Lung (tissue), 11 donors: ENCODE measurements at regions not wholly inside any gene's neighbourhood (a gene's known extent, or its start where the extent isn't known, plus 50 kb on each side); places are given as distances from the start of the nearest gene placed in this dataset.

Experiments
- ATAC-seq: fragments of 200-7000 bp; cut with Tn5 transposase; one replicate; pipeline ENCODE4 v1.9.1; 2020; ENCODE audit warnings: moderate number of reproducible peaks; ENCODE audit not compliant: insufficient read depth, low FRiP score
- DNase-seq, 3 donors: peaks; one replicate each; pipeline ENCODE4 v3.0.0-alpha.2; 2013 to 2017
- H3K27ac ChIP-seq, 2 donors: one replicate each; pipeline ENCODE4 v1.5.1; 2013; ENCODE audit warnings: mild to moderate bottlenecking in 2 of 2, moderate library complexity in 2 of 2, control low read depth in 1 of 2, inconsistent platforms in 1 of 2, low read depth in 1 of 2, low read length in 1 of 2
- H3K27me3 ChIP-seq, 3 donors: one replicate each; pipeline ENCODE4 v1.5.1; 2013; ENCODE audit warnings: low read length in 2 of 3; ENCODE audit not compliant: control insufficient read depth in 3 of 3, insufficient read depth in 3 of 3
- H3K36me3 ChIP-seq, 4 donors: one replicate each; pipeline ENCODE4 v1.5.1; 2013; ENCODE audit warnings: low read length in 4 of 4, mild to moderate bottlenecking in 1 of 4, moderate library complexity in 1 of 4; ENCODE audit not compliant: control insufficient read depth in 4 of 4, insufficient read depth in 4 of 4
- H3K4me1 ChIP-seq, 5 donors: one replicate each; pipeline ENCODE4 v1.5.1; 2013; ENCODE audit warnings: low read length in 5 of 5, mild to moderate bottlenecking in 2 of 5, moderate library complexity in 1 of 5; ENCODE audit not compliant: control insufficient read depth in 5 of 5, insufficient read depth in 5 of 5
- H3K4me3 ChIP-seq: one replicate; pipeline ENCODE4 v1.5.1; 2013; ENCODE audit warnings: mild to moderate bottlenecking, control low read depth, moderate library complexity
- H3K9ac ChIP-seq, 2 donors: one replicate each; pipeline ENCODE4 v1.5.1; 2013; ENCODE audit warnings: low read length in 2 of 2, control low read depth in 1 of 2; ENCODE audit not compliant: insufficient read depth in 1 of 2
- H3K9me3 ChIP-seq, 4 donors: one replicate each; pipeline ENCODE4 v1.5.1; 2013; ENCODE audit warnings: low read length in 3 of 4, mild to moderate bottlenecking in 1 of 4, moderate library complexity in 1 of 4; ENCODE audit not compliant: control insufficient read depth in 4 of 4, insufficient read depth in 3 of 4
- WGBS, 2 donors: extraction: QIAGEN DNeasy Blood & Tissue Kit; methylation state at CpG; one replicate each; pipeline ENCODE4 v1.1.7; 2013; 5-methylcytosine and 5-hydroxymethylcytosine counted together
- TF ChIP-seq, protein P1 (sequence below): IDR thresholded peaks from 2 replicates; pipeline ENCODE4 v1.5.1; 2012; ENCODE audit warnings: mild to moderate bottlenecking; ENCODE audit errors: control extremely low read depth, extremely low read depth
- donor health status: control.
- donor health status: control.
- donor health status: Bipolar disorder and iron deficiency.
- donor health status: healthy.
- donor health status: DM: yes; HTN: yes; CAD: no.

DNA sequence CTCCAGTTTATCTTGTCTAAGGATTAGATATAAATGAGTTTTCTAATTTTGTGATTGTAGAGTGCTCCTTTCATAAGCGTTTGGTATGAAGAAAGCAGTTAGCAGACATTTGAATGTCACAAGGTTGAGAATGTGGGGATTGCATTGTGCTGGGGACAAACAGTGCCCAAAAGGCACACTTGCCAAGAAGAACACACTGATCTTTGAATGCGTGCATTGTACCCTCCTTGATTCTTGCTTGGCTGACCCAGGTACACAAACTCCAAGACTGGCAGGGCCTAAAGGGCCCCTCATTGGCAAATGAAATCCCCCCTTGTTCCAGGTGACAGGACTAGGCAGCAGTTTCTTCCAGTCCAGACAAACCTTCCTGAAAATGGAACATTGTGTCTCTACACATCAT is 96.9 kb upstream of the LIFR start:
- H3K36me3 ChIP-seq: no peaks in the 10 kb centered on the region
- H3K9ac ChIP-seq: no peak overlapping the region
- no peaks in the 10 kb centered on the region for H3K27me3 ChIP-seq
- no peak overlapping the region for H3K27ac ChIP-seq
- H3K4me1 ChIP-seq: peaks cover 0 to 4% (median 0%) of the 10 kb centered on the region in 5 donors
- DNase-seq: no peak
- no peak overlapping the region for H3K4me3 ChIP-seq
- WGBS, 2 donors: 93 to 95% methylated on average over 2 of the region's 2 CpGs
- ATAC-seq: no peak
- TF ChIP-seq, protein P1, sequence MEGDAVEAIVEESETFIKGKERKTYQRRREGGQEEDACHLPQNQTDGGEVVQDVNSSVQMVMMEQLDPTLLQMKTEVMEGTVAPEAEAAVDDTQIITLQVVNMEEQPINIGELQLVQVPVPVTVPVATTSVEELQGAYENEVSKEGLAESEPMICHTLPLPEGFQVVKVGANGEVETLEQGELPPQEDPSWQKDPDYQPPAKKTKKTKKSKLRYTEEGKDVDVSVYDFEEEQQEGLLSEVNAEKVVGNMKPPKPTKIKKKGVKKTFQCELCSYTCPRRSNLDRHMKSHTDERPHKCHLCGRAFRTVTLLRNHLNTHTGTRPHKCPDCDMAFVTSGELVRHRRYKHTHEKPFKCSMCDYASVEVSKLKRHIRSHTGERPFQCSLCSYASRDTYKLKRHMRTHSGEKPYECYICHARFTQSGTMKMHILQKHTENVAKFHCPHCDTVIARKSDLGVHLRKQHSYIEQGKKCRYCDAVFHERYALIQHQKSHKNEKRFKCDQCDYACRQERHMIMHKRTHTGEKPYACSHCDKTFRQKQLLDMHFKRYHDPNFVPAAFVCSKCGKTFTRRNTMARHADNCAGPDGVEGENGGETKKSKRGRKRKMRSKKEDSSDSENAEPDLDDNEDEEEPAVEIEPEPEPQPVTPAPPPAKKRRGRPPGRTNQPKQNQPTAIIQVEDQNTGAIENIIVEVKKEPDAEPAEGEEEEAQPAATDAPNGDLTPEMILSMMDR: no peak
- H3K9me3 ChIP-seq: no peaks in the 10 kb centered on the region

DNA sequence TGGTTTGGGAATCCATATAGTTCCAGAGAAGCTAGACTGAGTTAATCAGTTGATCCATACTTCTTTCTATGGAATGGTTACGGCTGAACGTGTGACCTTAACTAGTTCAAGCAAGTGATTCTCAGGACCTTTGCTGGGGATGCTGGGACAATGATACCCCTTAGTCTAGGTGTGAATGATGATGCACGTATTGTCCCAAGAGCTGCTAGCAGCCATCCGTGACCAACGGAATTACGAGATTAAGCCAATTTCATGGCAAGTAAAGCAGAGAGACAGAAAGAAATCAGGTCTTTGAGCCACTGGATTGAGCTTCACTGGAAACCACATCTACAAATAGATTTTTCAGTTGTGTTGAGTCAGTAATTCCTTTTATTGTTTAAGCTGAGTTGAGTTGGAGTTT is 99.2 kb upstream of the LIFR start:
- Histone ChIP-seq H3K4me3 (no peak overlapping the region), H3K36me3 (no peaks in the 10 kb centered on the region), H3K9me3 (no peaks in the 10 kb centered on the region), H3K9ac (no peak overlapping the region), H3K27ac (no peak overlapping the region), H3K27me3 (no peaks in the 10 kb centered on the region), H3K4me1 (peaks cover 0 to 4% (median 0%) of the 10 kb centered on the region in 5 donors)
- 93 to 97% methylated on average over 6 of the region's 6 CpGs for WGBS, 2 donors
- ATAC-seq (no peak), DNase-seq (no peak)
- TF ChIP-seq, protein P1: no peak

DNA sequence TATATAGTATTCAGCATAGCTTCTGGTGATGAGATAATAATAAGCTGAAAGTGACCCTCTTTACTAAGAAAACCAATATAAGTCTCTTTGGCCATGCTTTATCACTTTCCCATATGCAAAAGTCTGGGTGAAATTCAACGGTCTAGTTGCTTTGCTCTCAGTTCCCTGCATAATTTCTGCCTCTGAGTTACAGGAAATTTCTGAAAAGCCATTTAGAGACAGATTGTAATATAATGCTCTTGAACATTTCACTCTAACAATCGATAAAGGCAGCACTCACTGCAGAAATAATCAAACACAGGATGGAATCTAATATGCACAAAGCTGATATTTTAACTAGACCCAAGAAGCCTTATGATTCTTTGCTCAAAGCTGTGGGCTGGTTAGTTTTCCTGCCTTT is 100.1 kb upstream of the LIFR start:
- Histone ChIP-seq H3K9me3 (no peaks in the 10 kb centered on the region), H3K9ac (no peak overlapping the region), H3K4me1 (peaks cover 0 to 4% (median 0%) of the 10 kb centered on the region in 5 donors), H3K27ac (no peak overlapping the region), H3K36me3 (no peaks in the 10 kb centered on the region), H3K4me3 (no peak overlapping the region), H3K27me3 (no peaks in the 10 kb centered on the region)
- DNase-seq (no peak), ATAC-seq (no peak)
- 58 to 67% methylated on average over 2 of the region's 2 CpGs for WGBS, 2 donors
- TF ChIP-seq, protein P1: no peak

DNA sequence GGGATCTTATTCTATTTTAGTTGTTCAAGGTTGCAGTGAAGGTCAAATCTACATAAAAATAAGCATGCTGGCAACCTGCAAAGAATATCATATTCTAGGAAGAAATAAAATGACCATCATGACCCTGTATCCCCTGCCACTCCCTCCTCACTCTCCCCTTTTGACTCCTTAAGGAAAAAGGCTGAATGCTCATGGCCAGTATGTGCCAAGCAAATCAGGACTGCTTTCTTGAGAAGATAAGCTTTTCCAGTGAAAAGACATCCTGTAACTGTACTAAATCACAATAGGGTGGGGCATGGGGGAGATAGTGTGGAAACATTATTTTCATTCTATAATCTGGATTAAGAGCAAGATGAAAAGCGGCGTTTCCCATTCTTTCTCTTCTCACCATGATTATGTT is 100.6 kb upstream of the LIFR start:
- Histone ChIP-seq H3K9ac (no peak overlapping the region), H3K36me3 (no peaks in the 10 kb centered on the region), H3K4me1 (peaks cover 0 to 7% (median 3%) of the 10 kb centered on the region in 5 donors), H3K4me3 (no peak overlapping the region), H3K9me3 (no peaks in the 10 kb centered on the region), H3K27me3 (no peaks in the 10 kb centered on the region), H3K27ac (no peak overlapping the region)
- 93 to 95% methylated on average over 2 of the region's 2 CpGs for WGBS, 2 donors
- no peak for ATAC-seq
- TF ChIP-seq, protein P1: no peak
- no peak for DNase-seq
